CD4-positive, alpha-beta T cell treated with Interleukin-12 subunit alpha and Interleukin-12 subunit beta, for 1 hour (primary cell): ENCODE measurements at regions not wholly inside any gene's neighbourhood (a gene's known extent, or its start where the extent isn't known, plus 50 kb on each side); places are given as distances from the start of the nearest gene placed in this dataset.

ENCODE experiments used
- DNase-seq: peaks from one replicate; pipeline ENCODE4 v3.0.0-alpha.2; 2020

DNA sequence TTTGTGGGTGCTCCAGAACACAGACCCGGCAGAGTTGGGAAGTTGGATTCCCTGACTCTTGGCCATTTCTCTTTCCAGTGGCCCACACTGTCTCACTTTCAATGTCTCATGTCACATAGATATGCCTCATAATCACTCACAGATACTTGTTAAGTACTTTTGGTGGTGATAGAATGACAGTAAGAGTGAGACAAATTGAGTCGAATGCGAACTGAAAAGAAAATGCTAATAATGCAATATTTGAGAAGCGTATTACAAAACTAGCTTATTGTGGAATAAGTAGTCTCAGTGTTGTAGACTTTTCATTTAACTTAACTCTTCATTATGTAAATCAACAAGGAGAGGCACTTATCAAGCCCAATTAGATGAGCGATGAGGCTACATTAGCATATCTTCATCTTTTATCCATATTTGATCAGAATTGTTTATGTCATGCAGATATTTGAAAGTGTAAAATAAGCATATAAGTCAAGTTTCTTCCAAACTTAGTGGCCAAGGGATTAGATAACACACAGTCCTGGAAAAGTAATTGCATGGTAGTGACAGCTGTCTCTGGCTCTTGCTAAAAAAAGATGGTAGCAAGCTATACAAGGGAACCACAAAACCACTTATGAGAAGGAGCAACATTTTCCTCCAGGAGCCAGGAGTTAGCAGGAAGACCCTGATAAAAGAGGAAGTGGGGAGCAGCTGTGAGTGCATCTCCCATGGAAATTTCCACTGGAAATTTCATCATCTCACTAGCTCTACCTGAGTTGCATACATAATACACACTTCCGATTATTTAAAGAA lies 243.6 kb downstream of the ARRDC4 start:
- DNase-seq: no peak

DNA sequence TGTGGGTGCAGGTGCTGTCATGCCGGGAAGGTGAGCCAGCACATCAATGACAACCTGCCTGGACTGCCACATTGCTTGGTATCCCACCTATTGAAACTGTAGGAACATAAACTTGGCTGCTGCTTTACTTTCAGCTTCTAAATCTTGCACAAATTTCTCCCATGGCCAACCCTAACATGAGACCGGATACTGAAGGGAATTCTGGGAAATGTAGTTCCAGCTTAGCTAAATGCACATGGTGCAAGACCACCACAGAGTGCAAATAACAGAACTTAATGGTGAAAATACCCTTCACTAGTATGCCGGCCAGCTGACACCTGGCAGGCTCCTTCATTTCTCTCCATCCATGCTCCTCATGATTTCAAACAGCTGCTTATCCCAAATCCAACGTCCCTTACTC lies 247.4 kb downstream of the ARRDC4 start:
- no peak for DNase-seq

DNA sequence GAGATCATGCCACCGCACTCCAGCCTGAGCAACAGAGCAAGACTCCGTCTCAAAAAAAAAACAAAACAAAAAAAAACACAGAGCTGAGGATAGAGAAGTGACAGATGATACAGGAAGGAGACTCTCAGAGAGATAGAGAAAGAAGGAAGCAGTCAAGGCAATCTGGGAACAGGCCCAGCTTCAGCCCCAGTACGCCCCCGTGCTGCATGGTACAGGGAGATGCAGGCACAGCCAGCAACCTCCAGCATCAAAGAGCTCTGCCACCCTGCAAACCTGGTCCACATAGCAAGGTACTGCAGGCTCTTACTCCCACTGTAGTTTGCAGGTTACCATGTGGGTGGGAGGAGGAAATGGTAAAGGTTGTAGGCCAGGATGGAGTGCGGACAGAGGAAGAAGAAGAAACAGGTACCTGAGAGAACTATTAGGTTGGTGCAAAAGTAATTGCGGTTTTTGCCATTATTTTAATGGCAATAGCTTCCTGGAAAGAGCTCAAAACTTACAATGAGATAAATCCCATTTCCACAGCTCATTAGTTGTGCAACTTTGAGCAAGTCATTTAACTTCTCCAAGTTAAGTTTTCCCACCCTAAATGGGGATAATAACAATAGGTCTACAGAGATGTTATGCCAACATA lies 253.0 kb downstream of the ARRDC4 start:
- DNase-seq: no peak

DNA sequence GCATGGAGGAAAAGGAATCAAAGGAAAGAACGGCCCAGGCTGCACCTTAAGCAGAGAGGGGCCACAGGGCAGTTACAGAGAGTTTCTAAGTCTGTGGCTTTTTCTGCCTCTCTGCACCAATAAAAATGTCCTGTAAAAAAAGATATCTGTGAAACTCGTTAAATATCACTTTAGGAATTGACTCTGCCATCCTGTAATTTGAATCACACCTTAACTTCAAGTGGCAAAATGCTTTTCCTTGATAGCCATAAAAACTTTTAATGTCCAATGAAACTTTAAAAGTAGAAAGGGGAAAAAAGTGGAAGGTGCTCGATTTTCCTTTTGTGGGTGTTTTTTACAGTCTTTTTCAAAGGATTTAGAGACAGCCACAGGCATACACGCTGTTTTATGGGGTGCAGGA lies 255.7 kb downstream of the ARRDC4 start:
- no peak for DNase-seq

DNA sequence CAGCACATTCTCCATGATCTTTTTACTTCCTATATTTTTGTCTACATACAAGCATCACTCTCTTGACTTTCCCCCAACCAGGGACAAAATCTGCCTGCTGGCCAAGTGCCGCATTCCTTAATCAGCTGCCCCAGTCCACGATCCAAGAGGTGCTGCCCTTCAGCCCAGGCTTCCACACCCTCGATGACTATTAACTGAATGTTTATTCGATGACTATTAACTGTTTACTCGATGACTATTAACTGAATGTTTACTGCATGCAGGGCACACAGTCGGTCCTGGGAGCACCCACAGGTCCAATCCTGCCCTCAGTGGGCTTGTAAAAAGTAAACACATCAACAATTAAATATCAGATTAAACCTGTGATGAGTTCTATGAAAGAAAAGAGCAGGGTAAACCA lies 256.9 kb downstream of the ARRDC4 start:
- no peak for DNase-seq

DNA sequence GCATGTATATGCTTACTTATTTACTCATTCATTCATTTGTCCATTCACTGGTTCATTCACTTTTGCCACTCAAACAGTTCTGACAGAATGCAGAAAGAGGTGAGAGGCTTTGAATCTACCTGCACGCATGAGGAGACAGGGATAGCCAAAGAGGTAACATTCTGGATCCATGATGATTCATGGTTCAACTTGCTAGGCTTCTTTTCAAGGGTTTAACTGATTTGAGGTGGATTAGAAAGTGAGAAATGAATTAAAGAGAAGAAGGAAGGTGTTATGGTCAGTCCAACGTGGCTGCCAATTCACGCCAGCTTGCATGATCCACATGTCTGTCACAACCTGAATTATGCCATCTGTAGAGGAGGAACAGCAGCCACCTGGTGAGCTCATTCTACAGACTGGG lies 260.6 kb downstream of the ARRDC4 start:
- DNase-seq: no peak

DNA sequence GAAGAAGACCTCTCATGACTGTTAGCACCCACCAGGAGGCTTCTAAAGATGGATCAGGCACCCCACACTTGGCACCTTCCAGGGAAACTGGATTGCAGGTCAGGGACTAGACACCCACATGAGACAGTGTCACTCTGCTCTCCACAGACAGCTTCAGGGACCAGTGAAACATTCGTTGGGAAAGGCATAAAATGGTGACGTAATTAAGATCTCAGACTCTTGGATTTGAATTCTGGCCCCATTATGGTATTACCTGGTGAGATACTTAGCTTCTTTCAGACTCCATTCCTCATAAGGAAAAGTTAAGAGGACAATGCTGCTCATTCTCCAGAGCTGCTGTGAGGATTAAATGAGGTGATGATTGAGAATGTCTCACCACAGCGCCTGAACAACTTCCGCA lies 261.1 kb downstream of the ARRDC4 start:
- DNase-seq: no peak

DNA sequence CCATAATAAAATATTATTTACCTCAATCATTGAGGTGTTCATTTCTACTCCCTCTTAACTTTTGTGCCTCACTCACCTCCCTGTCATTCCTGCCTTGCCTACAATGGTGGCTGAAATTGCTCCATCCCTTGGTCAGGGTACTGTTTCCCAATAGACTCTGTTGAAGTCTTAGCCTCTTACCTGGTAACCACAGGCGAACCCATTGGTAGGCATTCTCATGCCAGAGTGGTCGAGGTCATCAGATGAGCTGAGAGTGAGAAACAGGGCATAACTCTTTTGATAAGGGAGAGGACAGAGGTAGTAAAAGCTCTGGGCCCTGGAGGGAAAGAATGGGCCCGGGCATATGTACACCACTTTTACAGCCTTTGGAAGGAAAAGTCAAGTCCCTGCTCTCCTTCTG lies 265.6 kb downstream of the ARRDC4 start:
- DNase-seq: no peak

DNA sequence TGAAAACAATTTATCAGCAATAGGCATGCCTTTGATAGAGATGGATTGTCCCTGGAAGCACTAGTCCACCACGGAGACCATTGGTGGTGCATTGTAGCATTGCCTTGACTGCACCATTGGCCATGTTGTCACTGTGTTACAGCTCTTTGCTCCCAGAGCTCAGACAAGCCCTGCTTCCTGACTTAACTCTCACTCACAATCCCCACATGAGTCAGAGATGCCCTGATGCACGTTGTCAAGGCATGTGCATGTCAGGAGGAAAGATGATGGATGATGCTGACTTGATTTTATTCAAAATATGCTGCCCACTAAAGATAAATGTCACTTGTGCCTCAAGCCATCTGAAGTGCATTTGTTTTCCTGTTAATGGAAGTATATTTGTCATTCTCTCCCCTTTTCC lies 266.1 kb downstream of the ARRDC4 start:
- DNase-seq: no peak

DNA sequence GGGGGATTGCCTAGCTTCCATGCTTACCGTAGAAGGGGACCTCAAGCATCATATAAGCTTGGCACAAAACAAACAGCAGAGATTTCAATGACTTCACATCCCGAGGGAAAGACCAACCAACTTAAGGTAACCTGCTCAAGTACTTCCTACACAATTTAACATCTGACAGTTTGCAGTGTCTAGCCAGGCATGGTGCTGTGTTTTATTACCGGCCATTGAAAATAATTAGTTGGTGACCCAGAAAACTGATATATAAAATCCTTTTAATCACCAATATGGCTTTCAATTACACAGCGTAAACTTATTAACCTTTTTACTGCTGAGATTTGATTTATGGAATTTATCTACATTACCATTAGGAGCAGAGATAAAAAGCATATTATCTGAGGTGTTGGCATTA lies 268.3 kb downstream of the ARRDC4 start:
- DNase-seq: no peak

DNA sequence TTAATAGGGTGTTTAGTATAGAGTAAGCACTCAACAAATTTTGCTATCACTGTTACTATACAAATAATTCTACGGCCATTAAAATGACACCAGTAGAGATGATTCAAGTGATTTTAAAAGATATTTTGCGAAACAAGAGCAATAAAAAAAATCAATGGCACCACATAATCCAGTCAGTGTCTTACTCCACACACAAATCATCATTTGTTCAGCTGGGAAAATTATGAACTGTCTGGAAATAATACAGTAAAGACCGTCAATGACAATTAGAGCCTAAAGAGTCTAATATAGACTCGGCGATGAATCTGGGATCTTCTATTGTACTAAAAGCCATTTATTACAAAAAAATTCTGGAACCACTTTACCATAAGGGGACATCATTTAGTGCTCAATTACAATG lies 270.5 kb downstream of the ARRDC4 start:
- DNase-seq: no peak

DNA sequence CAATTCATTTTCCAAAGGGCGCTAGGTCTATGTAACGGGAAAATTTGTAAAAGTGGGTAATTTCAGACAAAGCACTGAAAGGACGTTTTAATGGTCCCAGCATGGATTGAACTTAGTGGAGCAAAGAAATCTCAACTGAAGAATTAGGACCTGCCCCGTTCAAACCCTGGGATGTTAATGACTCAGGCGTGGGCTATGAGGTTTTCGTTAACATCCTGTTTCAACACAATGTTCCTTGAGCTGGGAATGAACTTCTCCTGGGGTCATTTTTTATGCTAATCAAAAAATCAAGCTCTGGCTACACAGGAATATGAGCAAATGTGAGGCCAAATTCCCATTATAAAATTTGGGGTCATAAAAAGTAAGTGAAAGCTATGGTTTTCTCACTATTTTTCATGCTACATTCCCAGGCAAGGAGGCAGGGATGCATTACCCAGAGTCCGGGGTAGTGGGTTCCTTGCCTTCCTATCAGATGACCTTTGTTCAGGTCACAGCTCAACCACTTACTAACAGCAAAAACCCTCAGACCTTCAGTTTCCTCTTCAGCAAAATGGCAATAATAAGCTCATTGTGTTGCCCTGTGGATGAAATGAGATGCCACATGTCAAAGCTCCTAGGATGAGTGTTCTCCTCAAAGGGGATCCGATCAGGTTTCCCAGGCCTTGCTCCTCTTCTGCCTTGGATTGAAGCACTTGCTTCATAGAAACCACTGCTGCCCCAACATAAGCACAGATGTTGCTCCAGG lies 271.4 kb downstream of the ARRDC4 start:
- no peak for DNase-seq

DNA sequence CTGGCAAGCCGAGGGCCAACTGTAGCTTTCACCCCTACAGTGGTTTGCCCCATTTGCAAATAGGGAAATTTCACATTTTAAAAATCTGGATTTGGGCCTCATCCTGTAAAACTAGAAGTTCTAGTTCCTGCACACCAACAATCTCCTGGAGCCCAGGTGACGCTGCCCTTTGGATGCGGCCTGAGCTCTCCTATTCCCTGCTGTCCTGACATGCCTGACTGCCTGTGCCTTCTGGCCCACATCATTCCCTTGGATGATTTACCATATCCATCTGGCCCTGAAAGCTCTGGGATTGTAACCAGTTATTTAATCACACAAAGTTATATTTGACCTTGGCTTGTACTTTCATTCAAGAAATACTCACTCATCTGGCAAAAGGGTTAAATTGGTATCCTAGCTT lies 272.3 kb downstream of the ARRDC4 start:
- no peak for DNase-seq

DNA sequence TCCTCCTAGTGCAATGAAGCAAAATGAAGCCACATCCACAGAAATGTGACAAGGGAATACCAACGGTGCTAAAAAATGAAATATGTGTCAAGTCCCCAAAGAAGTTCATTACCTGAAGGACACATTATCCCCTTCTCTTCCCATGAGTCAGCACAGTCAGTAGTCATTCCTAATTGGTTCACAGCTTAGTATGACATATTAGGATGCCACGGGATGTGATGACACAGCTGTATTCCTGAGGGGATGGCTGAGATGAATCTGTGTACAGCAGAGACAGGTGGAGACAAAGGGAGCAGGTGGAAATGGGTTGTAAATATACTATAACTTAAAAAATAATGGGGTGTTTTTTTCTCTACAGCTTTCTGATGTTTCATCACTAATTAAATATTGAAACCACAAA lies 273.4 kb downstream of the ARRDC4 start:
- DNase-seq: no peak

DNA sequence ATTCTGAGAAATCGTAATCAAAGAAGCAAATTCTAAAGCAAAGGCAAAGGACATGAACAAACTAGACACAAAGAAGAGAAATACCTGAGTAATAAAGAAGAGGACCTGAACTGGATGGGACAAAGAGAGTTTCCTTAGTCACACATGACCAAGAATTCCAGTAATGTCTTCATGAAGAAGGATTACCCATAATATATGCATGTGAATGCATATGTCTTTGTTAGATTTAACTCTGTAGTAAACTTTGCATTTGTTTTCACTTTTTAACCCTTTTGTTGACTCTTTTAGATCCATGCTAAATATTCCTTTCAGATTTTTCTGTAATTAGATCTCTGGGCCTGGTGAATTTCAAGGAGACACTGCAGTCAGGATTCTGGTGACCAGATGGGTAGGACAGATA lies 279.8 kb downstream of the ARRDC4 start:
- no peak for DNase-seq

DNA sequence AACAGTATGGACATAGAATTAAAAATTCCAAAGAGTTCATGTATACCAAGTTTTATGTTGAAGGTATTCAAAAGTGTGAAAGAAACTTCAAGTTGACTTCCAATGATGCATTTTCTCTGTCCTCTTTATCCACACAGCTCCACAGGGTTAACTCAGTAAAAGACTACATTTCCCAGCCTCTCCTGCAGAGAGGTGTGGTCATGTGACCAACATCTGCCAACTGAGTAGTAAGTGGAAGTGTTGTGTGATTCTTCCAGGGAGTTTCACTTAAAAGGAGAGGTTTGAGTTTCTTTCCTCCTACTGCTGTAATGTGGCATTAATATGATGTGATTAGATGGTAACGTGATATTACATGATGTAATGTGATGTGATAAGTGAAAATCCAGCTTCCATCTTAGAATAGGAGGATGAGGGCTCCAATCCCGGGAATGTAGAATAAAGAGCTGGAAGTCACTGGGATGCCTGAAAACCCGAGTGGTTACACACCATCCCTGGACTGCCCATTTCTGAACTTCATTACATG lies 280.6 kb downstream of the ARRDC4 start:
- no peak for DNase-seq

DNA sequence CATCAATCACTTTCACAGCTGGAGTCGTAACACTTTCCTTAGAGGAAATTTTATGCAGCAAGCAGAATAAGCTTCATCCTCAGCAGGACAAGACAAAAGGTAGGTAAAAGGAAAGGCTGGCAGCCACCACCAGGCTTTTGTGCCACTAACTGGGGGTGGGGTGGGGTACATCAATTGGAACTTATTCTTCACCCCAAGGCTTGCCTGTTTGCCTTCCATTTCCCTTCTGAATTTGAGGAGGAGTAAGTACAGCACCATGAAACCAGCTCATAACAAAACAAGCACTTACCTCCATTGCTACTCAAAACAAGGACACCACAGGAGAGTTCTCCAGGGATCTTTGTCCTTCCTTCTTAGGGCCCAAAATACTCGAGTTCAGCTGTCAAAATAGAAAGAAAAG lies 296.8 kb downstream of the ARRDC4 start:
- no peak for DNase-seq

DNA sequence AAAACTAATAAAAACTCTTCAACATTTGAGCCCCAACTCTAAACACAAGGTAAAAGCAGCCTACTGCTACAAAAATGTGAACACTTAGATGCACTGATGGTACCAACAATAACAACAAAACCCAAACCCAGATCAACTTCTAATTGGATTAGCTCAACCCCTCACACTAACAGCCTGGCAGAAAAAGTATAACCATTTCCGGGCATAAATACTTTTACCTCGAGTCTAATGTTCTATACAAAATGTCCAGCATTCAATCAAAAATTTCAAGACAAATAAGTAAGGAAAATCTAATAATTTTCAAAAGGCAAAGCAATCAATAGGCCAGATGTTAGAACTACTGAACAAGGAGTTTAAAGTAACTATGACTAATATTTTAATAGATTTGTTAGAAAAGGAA lies 303.3 kb downstream of the ARRDC4 start:
- no peak for DNase-seq

DNA sequence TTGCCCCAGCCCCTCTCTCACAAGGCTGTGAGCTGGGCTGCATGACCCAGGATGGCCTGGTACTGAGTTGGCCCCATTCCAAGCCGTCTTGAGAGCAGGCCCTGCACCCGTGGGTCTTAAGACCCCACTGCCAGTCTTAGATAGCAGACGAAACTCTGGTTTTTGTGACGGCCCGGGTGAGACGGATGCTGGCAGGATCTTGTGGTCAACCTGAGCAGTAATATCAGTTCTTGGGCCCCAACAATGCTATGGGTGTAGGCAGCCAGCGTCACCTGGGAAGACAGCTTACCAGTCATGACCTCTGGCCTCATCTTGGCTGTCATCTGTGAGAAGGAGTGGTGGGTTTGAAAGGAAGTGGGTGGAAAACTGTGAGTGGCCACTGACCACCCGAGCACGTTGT lies 305.8 kb downstream of the ARRDC4 start:
- no peak for DNase-seq

DNA sequence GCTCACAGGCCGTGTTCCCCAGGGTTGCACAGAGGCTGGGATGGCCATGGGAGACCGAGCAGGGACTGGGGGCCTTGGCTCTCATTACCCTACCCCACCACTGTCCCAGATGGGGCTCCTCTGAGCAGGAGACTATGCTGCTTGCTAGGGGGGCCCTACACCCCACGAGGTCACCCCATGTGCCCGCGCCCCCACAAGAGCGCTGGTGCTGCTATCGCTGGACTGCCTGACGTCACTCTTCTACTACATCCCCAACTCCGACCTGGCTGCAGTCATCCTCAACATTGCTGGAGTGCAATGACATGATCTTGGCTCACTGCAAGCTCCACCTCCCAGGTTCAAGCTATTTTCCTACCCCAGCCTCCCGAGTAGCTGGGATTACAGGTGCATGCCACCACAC lies 307.7 kb downstream of the ARRDC4 start:
- no peak for DNase-seq

DNA sequence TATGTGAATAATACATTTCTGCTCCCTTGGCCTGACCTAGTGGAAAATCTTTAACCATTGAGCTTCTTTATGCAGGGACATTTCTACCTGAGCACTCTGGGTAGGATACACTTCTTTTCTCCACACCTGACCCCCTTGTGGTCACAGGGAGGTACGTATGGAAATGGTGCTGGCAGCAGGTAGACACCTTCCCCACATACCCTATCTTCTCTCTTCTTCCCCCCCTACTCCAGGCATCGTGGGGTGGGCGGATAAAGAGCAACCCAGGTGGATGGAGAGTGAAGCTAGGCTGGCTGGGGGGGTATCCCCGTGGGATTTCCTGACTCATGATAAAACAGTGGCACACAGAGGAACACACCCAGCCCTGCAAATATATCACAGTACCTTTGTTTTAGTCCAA lies 312.1 kb downstream of the ARRDC4 start:
- DNase-seq: no peak

DNA sequence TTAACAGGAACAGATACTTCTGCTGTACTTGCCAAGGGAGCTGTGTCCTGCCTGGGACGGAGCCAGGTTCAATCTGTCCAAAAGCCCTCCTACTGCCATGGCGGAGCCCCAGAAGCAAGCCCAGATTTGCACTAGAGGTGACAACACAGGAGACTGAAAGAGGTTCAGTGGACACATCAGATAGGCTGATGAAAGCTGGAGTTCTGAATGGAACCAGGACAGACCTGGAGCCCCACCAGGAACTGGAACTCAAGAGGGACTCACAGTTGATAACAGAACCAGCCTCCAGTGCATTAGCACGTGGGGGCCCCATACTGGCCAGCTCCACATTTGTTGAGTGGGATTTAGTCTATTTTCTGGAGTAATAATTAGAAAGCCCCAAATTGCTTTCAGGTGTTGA lies 315.5 kb downstream of the ARRDC4 start:
- no peak for DNase-seq

DNA sequence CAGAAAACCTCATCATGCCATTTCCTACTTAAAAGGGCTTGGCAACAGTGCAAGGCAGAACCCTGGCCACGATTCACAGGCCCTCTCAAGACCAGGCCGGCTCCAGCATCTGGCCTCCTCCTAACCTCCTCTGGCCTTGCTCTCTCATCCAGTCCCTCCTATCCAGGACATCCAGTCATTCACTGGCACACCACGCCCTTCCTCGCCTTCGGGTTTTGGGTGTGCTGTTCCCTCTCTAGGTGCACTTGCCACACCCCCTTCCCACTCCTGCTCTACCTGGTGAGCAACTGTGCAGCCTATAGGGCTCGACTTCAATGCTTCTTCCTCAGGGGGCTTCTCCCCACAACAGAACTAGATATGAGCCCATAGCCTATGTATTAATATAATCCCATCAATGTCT lies 317.1 kb downstream of the ARRDC4 start:
- DNase-seq: no peak
